Glutamatergic neuron (in vitro differentiated cells): ENCODE measurements at regions not wholly inside any gene's neighbourhood (a gene's known extent, or its start where the extent isn't known, plus 50 kb on each side); places are given as distances from the start of the nearest gene placed in this dataset.

Experiments used
- DNase-seq: peaks from one replicate; pipeline ENCODE4 v3.0.0; 2022
- H3K27ac Mint-ChIP-seq: one replicate; pipeline ENCODE4 v1.8.0; 2020; ENCODE audit warnings: mild to moderate bottlenecking, mixed read lengths, inconsistent platforms; ENCODE audit not compliant: unreplicated experiment
- H3K27me3 Mint-ChIP-seq: one replicate; pipeline ENCODE4 v1.8.0; 2020; ENCODE audit warnings: mild to moderate bottlenecking, moderate library complexity, mixed read lengths, inconsistent platforms; ENCODE audit not compliant: unreplicated experiment
- H3K36me3 Mint-ChIP-seq: one replicate; pipeline ENCODE4 v1.8.0; 2020; ENCODE audit warnings: mild to moderate bottlenecking, mixed read lengths, inconsistent platforms; ENCODE audit not compliant: unreplicated experiment
- H3K4me1 Mint-ChIP-seq: one replicate; pipeline ENCODE4 v1.8.0; 2020; ENCODE audit warnings: mild to moderate bottlenecking, low read depth, mixed read lengths, inconsistent platforms; ENCODE audit not compliant: unreplicated experiment
- H3K4me3 Mint-ChIP-seq: one replicate; pipeline ENCODE4 v1.8.0; 2020; ENCODE audit warnings: mild to moderate bottlenecking, mixed read lengths, inconsistent platforms; ENCODE audit not compliant: unreplicated experiment
- H3K9me3 Mint-ChIP-seq: one replicate; pipeline ENCODE4 v1.8.0; 2020; ENCODE audit warnings: mild to moderate bottlenecking, moderate library complexity, mixed read lengths, inconsistent platforms; ENCODE audit not compliant: unreplicated experiment
- CTCF ChIP-seq: fragments of 200-600 bp; sonication (generic); IDR thresholded peaks from one replicate; pipeline ENCODE4 v1.5.0; 2021; ENCODE audit not compliant: partially characterized antibody, unreplicated experiment

DNA sequence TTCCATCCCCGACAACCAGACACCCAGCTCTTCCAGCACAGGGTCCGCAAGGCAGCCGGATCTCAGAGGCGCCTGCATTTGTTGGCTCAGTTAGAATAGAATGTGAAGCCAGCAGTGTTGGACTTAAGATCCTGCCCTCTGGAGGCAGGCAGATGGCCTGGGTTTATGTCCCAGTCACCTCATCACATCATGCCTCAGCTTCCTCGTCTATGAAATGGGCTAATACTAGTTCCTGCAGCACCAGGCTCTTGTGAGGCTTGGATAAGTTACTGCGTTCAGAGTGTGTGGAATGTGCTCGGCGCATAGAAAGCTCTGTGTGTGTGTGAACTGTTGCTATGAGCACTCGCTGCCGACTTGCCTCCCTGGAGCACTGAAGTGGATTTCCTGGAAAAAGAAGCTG is 202.5 kb upstream of the GPR26 start:
- H3K27me3 Mint-ChIP-seq: peaks cover 4% of the 10 kb centered on the region
- no peaks in the 10 kb centered on the region for H3K9me3 Mint-ChIP-seq
- no peak overlapping the region for H3K27ac Mint-ChIP-seq
- DNase-seq: no peak
- no peaks in the 10 kb centered on the region for H3K36me3 Mint-ChIP-seq
- TF ChIP-seq CTCF: no peak
- peaks cover 4% of the 10 kb centered on the region for H3K4me1 Mint-ChIP-seq
- no peak overlapping the region for H3K4me3 Mint-ChIP-seq

GRCh38 chr10:123464430-123465323 is 201.5 kb upstream of the GPR26 start:
- H3K36me3 Mint-ChIP-seq: no peaks in the 10 kb centered on the region
- no peaks in the 10 kb centered on the region for H3K9me3 Mint-ChIP-seq
- H3K27me3 Mint-ChIP-seq: peaks cover 2% of the 10 kb centered on the region
- H3K27ac Mint-ChIP-seq: no peak overlapping the region
- peaks cover 4% of the 10 kb centered on the region for H3K4me1 Mint-ChIP-seq
- no peak for TF ChIP-seq CTCF
- DNase-seq: no peak
- H3K4me3 Mint-ChIP-seq: no peak overlapping the region

GRCh38 chr10:123470336-123470921 is 195.7 kb upstream of the GPR26 start:
- Mint-ChIP-seq H3K4me1 (peaks cover 7% of the 10 kb centered on the region), H3K27me3 (peaks cover 4% of the 10 kb centered on the region), H3K9me3 (peaks cover 1% of the 10 kb centered on the region), H3K36me3 (no peaks in the 10 kb centered on the region), H3K4me3 (no peak overlapping the region), H3K27ac (no peak overlapping the region)
- no peak for TF ChIP-seq CTCF
- DNase-seq: no peak

DNA sequence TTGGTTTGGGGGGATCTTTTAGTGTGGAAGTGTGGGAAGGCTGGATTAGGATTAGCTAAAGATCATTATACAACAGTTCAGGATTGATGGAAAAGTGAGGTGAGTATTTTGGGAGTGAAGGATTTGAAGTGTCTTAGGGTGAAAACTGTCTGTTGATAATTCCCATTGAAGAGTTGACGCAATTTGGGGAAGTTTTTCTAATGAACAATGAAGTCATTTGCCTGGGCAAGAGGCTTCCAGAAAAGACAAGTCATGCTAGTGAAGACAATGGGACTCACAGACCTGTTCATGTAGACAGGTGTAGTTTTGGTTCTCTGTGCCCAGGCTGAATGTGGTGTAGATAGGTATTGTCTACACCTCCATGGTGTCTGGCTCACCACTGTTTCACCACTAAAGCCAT is 194.3 kb upstream of the GPR26 start:
- no peaks in the 10 kb centered on the region for H3K36me3 Mint-ChIP-seq
- H3K27me3 Mint-ChIP-seq: peaks cover 4% of the 10 kb centered on the region
- no peak overlapping the region for H3K4me3 Mint-ChIP-seq
- H3K9me3 Mint-ChIP-seq: peaks cover 1% of the 10 kb centered on the region
- H3K4me1 Mint-ChIP-seq: peaks cover 7% of the 10 kb centered on the region
- H3K27ac Mint-ChIP-seq: no peak overlapping the region
- no peak for TF ChIP-seq CTCF
- DNase-seq: no peak

DNA sequence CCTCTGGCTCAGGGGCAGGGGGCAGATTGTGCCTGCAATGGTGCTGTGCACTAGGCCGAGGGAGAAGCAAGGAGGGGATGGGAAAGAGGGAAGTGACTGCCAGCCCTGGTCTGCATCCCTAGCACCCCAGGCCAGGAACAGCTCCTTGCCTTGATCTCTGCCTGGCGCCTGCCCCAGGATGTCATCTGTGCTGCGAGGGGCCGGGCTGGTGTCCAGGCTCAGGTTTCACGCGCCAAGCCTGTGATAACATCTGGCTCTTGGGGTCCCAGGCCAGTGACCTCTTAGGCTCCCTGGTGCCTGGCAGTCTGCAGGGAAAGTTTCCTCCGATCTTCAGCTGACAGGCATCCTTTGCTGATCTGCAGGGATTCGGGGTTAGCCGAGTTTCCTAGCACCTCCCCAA is 193.5 kb upstream of the GPR26 start:
- TF ChIP-seq CTCF: no peak
- Mint-ChIP-seq H3K9me3 (peaks cover 1% of the 10 kb centered on the region), H3K4me1 (peaks cover 7% of the 10 kb centered on the region), H3K36me3 (no peaks in the 10 kb centered on the region), H3K27me3 (peaks cover 5% of the 10 kb centered on the region), H3K27ac (no peak overlapping the region), H3K4me3 (no peak overlapping the region)
- no peak for DNase-seq
